Fibroblast of skin of scalp (primary cell): ENCODE measurements at regions not wholly inside any gene's neighbourhood (a gene's known extent, or its start where the extent isn't known, plus 50 kb on each side); places are given as distances from the start of the nearest gene placed in this dataset.
A peak's percentile ranks its signal among the peaks of the same experiment; 100 is the strongest.
"Not testable (repeated sequence)": the region's sequence is repeated elsewhere in the genome, so short reads cannot be mapped to it uniquely, and the experiment has no call there.

Source experiments
- DNase-seq: peaks from one replicate; pipeline ENCODE4 v3.0.0-alpha.2; 2013

DNA sequence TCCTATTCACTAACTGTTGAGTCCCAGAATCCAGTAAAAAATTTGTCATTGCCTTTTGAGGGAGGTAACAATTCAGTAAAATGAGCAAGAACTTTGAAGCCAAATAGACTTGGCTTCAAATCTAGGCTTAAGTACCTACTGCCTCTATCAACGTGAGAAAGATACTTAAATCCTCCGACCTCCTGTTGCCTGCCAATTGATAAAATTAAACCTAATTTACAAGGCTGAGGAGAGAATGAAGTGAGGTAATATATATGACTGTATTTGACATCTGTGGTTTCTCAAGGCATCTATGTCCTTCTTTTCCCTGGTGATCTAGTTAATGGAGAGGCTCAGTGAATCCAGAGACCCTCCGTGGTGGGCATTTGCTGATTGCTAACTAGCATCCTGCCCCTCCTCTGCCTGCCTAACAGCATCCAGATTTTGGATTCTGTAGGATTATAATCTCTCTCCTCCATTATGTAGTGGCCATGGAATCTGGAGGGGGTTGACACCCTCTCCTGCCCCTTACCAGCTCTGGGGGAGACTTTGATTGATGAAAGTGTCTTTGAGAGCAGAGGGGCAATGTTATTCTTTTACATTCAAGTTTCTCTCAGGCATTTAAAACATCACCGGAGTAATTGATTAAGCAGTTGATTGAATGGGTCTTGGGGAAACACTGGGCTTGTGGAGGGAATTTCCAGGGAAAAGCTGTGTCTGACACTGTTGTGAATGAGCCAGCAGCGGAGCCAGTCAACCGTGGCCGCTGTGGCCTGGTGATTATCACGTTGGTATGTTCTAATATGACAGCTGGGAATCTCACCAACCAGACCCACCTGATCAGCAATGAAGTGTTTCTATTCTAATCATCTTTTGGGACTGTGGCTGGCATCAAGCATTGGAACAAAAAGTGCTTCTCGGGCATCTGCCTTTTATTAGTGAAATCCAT, 140.7 kb upstream of the FAM78B start:
- no peak for DNase-seq

- DNase-seq: not testable (repeated sequence)
Measured at GRCh38 chr1:166316306-166316705, 149.5 kb upstream of the FAM78B start.

- no peak for DNase-seq
Measured at GRCh38 chr1:166322470-166322869, 155.7 kb upstream of the FAM78B start.

DNA sequence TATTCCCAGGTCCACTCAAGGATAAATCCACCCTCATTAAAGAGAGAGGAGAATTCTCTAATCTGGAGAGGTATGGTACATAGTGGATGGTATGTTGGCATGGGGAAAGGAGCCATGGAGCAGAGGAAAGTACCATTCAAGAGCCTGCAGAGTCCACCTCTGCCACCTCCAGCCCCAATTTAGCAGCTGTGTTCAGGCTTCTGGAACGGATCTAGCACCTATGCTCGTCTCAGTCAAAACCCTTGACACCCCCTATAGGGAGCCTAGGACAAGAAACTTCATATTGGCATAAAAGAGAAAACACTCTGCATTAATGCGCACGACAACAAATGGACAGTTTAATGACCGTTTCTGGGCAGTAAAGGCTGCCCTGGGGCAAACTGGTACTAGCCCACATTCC, 161.1 kb upstream of the FAM78B start:
- DNase-seq: no peak

GRCh38 chr1:166328956-166329355, 162.2 kb upstream of the FAM78B start:
- no peak for DNase-seq

DNA sequence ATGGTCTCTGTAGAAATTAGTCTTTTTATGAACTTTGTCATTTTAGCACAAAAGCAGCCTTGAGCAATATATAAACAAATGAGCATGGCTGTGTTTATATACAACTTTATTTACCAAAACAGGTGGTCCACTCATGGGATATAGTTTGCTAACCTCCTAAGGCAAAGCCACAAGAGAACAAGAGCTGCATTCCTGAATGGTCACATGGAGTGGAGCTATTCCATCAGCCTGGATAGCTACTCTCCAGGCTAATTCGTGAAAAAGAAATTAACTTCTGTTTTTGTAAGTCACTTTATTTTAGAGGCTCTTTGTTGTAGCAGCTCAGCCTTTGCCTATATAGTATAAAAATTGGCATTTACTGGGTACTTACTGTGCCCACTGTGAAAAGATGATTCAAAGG, 163.3 kb upstream of the FAM78B start:
- no peak for DNase-seq

DNA sequence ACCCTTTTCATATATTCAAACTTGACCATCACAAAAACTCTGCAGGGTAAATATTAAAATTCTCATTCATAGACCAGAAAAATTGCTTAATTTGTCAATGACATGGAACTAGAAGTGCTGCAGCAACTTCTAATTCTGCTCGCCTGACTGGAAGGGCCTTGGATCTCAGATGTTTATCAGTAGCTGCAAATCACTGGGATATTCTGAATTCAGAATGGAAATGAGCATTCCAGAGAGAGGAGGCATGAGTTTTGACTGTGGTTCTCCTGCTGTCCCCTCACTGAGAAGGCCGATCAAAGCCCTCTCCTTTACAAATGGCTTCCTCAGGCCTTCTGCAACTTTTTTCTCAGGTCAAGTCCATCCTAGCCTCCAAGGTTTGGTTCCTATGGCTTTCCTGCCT, 171.3 kb upstream of the FAM78B start:
- DNase-seq: no peak

- no peak for DNase-seq
Measured at GRCh38 chr1:166340709-166341108, 173.9 kb upstream of the FAM78B start.

GRCh38 chr1:166343276-166343675, 176.5 kb upstream of the FAM78B start:
- no peak for DNase-seq

DNA sequence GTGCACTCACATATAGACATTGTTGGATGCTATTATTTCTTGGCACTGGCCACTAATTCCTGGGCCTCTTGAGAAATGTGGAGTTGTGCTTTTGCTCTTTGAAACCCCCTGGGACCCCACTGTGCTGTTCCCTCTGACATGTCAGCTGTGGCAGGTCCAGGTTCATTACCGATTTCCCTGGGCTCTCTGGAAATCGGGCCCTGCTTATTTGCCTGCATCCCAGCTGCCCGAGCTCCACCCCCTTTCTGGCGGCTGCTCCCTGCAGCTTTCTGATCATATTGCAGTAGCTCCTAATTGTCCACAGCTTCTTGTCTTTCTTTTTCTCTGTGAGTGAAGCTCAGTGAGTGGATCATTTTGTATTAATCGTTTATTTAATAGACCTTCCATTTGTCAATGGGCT, 183.7 kb upstream of the FAM78B start:
- DNase-seq: no peak

DNA sequence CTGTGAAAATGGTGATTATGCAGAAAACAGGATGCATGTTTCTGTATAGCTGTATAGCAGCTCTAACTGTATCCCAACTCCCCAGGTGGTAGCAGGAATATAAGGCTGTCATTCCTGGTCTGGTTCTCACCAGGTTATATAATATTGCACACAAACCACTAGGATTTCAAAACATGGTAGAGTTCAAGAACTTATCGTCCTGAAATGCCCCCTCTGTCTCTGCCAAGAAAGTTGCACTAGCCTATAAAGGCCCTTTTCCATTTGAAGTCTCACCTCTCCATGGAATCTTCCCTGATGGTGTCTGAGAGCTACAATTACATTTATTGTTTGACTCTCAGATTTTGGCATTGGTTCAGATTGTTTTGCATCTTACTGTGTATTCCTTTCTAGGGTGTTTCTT, 184.9 kb upstream of the FAM78B start:
- DNase-seq: no peak

DNA sequence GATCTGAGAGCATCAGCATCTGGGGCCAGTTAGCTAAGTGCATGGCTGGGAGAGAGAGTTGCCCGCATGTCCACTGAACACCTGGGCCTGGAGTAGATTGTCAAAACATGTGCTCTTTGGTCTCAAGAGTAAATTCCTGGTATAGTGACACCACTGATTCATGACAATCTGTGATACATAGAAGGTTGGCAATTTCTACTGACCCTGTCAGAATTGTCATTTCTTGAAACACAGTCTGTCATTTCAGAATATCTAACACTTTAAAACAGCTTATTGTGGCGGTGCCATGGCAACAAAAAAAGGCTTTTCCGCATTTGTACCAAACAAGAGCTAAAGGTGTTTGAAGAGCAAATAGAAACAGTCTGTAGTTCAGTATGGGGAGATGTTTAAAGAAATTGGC, 186.4 kb upstream of the FAM78B start:
- no peak for DNase-seq

DNA sequence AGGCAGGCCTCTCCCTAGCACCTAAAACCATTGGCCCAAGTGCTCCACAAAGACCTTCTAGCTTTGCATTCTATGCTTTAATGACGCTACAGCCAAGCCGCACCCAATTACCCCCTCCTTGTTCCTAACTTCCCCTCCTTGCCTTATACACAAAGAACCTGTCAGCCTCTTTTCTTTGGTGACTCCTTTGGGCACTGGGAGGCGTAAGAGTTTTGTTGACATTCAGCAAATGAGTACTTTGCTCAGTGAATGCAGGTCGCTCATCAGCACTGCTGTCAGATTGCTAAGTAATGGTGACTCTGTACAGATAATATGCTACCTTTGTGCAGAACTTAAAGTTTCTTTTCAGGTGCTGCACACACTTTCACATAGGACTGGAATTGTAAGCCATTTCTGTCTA, 187.6 kb upstream of the FAM78B start:
- no peak for DNase-seq

DNA sequence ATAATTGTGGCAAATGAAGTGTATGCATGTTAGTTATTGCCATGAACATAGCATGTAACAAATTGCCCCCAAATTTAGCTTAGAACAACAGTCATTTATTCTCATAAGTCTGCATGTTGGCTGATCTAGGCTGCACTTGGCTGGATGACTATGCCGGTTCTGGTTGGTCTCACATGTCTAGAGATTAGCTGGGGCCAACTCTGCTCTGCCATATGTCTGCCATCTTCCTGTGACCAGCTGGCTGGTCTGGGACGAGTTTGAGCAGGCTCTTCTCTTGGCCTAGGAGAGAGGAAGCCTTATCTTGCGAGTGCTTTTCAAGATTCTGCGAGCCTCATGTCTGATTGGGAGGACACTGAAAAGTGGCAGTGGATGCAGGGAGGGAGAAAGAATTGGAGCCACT, 198.3 kb upstream of the FAM78B start:
- no peak for DNase-seq

GRCh38 chr1:166368030-166368429, 201.2 kb upstream of the FAM78B start:
- no peak for DNase-seq

DNA sequence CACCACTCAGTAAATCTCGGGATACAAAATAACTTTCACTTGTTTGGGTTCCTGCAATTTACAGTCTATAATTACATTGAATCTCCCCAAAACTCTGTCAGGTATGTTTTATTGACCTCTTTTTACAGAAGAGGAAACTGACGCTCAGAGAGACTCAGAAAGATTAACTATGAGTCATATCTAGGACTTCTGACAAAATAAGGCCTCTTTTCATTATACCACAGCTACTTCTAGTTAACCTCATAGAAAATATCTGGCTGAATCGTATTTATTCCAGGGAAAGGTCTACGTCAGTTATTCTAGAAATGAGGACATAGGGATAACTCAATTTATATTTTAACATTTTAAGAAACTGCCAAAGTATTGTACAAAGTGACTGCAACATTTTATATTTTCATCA, 211.1 kb upstream of the FAM78B start:
- DNase-seq: no peak

DNA sequence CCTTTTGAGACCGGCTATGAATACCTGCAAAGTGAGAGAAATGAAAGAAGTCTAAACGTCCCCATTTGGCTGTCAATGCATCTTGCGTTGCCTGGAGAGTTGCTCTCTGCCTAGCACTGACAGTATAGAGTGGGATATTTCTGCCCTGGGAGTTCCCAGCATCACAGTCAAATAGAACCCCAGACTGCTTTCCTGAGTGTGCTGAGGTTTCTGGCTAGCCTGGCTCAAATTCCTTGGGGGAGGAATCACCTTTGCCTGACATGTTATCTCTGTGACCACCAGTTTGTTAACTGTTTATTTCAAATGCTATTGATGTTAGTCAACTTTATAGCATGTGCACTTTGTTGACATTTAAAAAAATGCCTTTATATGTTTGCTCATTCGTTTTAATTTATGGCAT, 212.0 kb upstream of the FAM78B start:
- DNase-seq: no peak

DNA sequence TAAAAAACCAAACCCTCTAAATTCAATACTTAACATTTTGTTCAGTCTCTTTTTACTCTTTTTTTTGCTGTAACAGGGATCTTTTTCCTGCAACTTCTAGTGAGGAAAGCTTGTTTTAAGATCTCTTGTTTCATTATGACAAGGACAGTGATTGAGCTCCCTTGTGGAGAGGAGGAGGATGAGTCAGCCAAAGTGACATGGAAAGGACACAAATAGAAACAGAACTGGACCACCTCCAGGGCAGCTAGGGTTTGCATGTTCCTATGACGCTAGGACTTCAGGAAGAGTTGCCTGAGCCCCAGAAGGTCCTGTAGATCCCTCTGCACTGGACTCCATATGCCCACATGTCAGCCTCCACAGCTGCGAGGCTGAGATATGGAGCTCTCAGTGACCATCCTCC, 212.6 kb upstream of the FAM78B start:
- DNase-seq: no peak

GRCh38 chr1:166383137-166383536, 216.3 kb upstream of the FAM78B start:
- no peak for DNase-seq

GRCh38 chr1:166383635-166384346, 217.0 kb upstream of the FAM78B start:
- DNase-seq: no peak

DNA sequence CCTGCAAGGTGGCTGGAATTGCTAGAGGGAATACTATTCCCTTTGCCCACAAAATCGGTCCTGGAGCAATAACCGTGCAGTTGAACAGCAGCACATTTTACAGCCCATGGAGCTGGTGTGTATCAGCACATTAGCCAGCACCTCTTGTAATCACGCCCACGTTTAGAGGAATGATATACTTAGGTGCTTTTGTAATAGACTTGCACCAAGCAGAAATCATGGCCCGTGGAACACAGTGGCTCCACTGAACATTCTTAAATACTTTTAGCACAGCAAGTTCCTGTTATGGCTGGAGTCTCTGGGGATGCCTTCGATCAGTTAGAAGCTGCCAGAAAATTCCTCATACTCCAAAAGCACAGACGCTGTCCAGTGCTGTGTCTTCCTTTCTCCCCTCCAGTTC, 218.1 kb upstream of the FAM78B start:
- no peak for DNase-seq

GRCh38 chr1:166390366-166391033, 223.7 kb upstream of the FAM78B start:
- DNase-seq: no peak

GRCh38 chr1:166391279-166392066, 224.7 kb upstream of the FAM78B start:
- DNase-seq: peak; percentile 1
